HL-60 (cell line): ENCODE measurements at regions not wholly inside any gene's neighbourhood (a gene's known extent, or its start where the extent isn't known, plus 50 kb on each side); places are given as distances from the start of the nearest gene placed in this dataset.

Experiments used
- DNase-seq, 2 experiments: peaks; one replicate each; pipeline ENCODE4 v3.0.0-alpha.2; 2010 to 2020; ENCODE audit warnings: low read depth in 1 of 2, low spot score in 1 of 2
- H3K27ac ChIP-seq: fragments of 250-450 bp; sonication (Bioruptor Pico); replicated peaks from 2 replicates; pipeline ENCODE4 v1.5.1; 2020; ENCODE audit warnings: mild to moderate bottlenecking, moderate library complexity
- H3K27me3 ChIP-seq: fragments of 250-450 bp; sonication (Bioruptor Pico); 2 replicates; pipeline ENCODE4 v1.5.1; 2021; ENCODE audit warnings: mild to moderate bottlenecking, moderate library complexity; ENCODE audit not compliant: insufficient read depth, poor library complexity, severe bottlenecking
- H3K4me3 ChIP-seq: replicated peaks from 2 replicates; pipeline ENCODE4 v1.5.1; 2011; ENCODE audit warnings: mild to moderate bottlenecking, control low read depth, low read length; ENCODE audit not compliant: insufficient read depth
- CTCF ChIP-seq: IDR thresholded peaks from one replicate; pipeline ENCODE4 v1.5.1; 2011; ENCODE audit warnings: low read length, control low read depth, inconsistent platforms; ENCODE audit not compliant: insufficient read depth
- GABPA ChIP-seq: IDR thresholded peaks from 2 replicates; pipeline ENCODE4 v1.6.1; 2012; ENCODE audit warnings: low read depth
- POLR2AphosphoS5 ChIP-seq: IDR thresholded peaks from 2 replicates; pipeline ENCODE4 v1.6.1; 2012; ENCODE audit warnings: low read depth
- SPI1 ChIP-seq: IDR thresholded peaks from 2 replicates; pipeline ENCODE4 v1.6.1; 2012; ENCODE audit warnings: low read depth, mild to moderate bottlenecking, borderline replicate concordance
- TF ChIP-seq, protein P1 (sequence below): IDR thresholded peaks from 2 replicates; pipeline ENCODE4 v1.6.1; 2012; ENCODE audit warnings: low read depth; ENCODE audit not compliant: insufficient replicate concordance

- no peak overlapping the region for H3K4me3 ChIP-seq
- no peak overlapping the region for H3K27ac ChIP-seq
- TF ChIP-seq, protein P1, sequence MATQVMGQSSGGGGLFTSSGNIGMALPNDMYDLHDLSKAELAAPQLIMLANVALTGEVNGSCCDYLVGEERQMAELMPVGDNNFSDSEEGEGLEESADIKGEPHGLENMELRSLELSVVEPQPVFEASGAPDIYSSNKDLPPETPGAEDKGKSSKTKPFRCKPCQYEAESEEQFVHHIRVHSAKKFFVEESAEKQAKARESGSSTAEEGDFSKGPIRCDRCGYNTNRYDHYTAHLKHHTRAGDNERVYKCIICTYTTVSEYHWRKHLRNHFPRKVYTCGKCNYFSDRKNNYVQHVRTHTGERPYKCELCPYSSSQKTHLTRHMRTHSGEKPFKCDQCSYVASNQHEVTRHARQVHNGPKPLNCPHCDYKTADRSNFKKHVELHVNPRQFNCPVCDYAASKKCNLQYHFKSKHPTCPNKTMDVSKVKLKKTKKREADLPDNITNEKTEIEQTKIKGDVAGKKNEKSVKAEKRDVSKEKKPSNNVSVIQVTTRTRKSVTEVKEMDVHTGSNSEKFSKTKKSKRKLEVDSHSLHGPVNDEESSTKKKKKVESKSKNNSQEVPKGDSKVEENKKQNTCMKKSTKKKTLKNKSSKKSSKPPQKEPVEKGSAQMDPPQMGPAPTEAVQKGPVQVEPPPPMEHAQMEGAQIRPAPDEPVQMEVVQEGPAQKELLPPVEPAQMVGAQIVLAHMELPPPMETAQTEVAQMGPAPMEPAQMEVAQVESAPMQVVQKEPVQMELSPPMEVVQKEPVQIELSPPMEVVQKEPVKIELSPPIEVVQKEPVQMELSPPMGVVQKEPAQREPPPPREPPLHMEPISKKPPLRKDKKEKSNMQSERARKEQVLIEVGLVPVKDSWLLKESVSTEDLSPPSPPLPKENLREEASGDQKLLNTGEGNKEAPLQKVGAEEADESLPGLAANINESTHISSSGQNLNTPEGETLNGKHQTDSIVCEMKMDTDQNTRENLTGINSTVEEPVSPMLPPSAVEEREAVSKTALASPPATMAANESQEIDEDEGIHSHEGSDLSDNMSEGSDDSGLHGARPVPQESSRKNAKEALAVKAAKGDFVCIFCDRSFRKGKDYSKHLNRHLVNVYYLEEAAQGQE: peak; percentile 48
- no peak for TF ChIP-seq SPI1
- TF ChIP-seq CTCF: peak; percentile 86
- TF ChIP-seq GABPA: no peak
- H3K27me3 ChIP-seq: no peaks in the 10 kb centered on the region
- peak in 1 of 2 experiments; percentile 65 for DNase-seq
Observed at GRCh38 chr22:45096256-45096907, 67.3 kb upstream of the NUP50 start.

- Histone ChIP-seq H3K27me3 (no peaks in the 10 kb centered on the region), H3K4me3 (no peak overlapping the region), H3K27ac (no peak overlapping the region)
- DNase-seq: no peak
- no peak for TF ChIP-seq SPI1
- TF ChIP-seq, protein P1: no peak
- no peak for TF ChIP-seq CTCF
Observed at GRCh38 chr22:45097061-45097460, 66.7 kb upstream of the NUP50 start.

DNA sequence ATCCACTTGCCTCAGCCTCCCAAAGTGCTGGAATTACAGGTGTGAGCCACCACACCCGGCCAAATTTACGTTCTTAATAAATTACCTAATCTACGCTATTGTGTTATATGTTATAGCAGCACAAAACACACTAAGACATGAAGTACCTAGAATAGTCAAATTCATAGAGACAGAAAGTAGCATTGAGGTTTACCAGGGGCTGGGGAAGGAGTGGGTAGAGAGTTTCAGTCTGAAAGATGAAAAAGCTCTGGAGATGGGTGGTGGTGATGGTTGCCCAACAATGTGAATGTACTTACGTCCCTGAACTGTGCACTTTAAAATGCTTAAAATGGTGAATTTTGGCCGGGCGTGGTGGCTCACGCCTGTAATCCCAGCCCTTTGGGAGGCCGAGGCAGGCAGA is 65.7 kb upstream of the NUP50 start:
- Histone ChIP-seq H3K27ac (no peak overlapping the region), H3K27me3 (no peaks in the 10 kb centered on the region), H3K4me3 (no peak overlapping the region)
- DNase-seq: no peak
- TF ChIP-seq POLR2AphosphoS5 (no peak), SPI1 (no peak), CTCF (no peak), GABPA (no peak)
- TF ChIP-seq, protein P1: no peak
